ENCODE measurements at regions not wholly inside any gene's neighbourhood (a gene's known extent, or its start where the extent isn't known, plus 50 kb on each side); places are given as distances from the start of the nearest gene placed in this dataset.

DNA sequence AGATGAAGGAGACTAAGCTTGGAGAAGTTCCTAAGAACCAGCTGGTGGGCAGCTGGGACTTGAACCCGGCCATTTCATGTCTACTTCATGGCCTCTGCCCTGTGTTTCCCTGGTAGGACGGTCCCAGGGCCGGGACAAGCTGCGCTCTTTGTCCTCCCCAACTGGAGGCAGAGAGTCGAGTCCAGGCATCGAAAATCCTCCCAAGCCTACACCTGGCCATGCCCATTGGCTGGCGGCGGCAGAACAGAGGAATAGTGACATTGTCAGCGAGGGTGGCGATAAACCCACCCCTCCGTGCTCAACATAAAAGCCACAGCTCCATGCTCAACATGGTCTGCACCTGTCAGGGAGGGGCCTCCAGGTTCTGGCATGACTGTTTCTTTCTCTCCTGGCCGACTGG lies 77.7 kb downstream of the RBFOX3 start:
- TF ChIP-seq, protein P1, sequence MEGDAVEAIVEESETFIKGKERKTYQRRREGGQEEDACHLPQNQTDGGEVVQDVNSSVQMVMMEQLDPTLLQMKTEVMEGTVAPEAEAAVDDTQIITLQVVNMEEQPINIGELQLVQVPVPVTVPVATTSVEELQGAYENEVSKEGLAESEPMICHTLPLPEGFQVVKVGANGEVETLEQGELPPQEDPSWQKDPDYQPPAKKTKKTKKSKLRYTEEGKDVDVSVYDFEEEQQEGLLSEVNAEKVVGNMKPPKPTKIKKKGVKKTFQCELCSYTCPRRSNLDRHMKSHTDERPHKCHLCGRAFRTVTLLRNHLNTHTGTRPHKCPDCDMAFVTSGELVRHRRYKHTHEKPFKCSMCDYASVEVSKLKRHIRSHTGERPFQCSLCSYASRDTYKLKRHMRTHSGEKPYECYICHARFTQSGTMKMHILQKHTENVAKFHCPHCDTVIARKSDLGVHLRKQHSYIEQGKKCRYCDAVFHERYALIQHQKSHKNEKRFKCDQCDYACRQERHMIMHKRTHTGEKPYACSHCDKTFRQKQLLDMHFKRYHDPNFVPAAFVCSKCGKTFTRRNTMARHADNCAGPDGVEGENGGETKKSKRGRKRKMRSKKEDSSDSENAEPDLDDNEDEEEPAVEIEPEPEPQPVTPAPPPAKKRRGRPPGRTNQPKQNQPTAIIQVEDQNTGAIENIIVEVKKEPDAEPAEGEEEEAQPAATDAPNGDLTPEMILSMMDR (conservative IDR thresholded peaks at IDR 0.05; ENCODE audit: low read depth, low read length) = no peak
- no peak overlapping the region for H3K4me3 ChIP-seq (ENCODE audit: low read length)
- no peak for DNase-seq (ENCODE audit: low read depth)

DNA sequence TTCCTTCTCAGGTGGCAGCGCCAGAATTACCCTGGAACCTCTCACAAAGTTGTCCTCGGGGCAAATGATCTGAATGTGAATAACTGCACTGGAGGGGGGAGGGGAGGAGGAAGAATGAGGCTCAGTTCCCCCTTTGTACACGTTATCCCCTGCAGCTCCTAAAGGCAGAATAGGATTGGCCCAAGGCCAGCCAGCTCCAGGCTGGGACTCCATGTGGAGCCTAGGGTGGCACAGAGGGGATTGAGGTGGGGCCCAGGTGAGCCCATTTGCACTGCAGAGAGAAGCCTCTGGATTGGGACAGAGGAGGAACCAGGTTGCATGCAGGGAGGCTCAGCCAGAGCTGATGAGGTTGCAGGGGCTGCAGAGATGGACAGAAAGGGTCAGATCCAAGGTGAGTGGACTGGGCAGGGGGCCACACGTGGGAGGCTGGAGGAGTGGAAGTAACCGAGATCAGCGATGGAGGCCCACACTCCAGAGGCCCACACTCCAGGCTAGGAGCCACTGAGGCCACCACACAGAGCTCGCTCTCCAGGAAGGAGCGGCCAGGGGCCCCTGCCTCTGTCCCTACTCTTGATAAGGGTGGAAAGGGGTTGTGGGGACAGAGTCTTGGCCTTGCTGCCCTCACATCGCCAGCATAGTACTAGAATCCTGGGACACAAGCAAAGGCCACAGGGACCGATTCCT lies 78.6 kb downstream of the RBFOX3 start:
- DNase-seq (ENCODE audit: low read depth) = no peak
- TF ChIP-seq, protein P1 (conservative IDR thresholded peaks at IDR 0.05; ENCODE audit: low read depth, low read length) = no peak

DNA sequence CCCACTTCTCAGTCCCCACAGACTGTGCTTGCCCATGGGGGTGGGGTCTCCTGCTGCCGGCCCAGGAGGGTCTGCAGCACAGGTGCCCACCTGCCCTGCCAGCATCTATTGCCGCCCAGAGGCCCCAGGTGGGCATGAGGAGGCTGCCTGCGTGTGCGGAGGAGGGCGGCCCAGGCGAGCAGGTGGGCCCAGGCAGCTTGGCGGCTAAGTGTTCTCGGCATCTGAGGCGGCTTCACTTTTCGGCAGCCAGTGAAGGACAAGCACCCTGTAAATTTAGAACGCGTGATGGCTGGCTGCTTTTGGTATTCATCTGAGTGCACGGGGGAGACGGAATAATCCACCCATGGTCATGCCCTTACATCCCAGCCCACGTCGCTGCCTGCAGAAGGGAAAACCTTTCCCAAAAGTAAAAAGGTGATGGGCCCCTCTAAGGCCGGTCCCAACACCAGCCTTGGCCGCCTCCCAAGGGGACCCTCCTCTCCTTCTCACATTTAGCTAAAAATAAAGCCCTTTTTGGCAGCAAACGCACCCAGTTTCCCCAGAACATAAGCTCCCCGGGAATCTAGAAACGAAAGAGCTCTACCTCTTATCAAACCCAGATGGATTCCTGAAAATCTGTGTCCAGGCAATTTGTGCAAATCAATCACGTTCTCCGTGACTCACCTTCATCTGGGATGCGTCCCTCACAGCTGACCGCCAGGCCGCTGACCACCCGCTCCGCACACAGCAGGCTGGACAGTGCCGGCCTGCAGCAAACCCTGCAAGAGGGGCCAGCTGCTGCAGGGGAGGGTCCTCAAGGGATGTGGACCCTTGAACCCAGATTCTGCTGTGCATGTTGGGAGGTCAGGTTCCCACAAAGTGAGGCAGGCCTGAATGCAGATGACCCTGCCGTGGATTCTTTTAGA lies 79.4 kb downstream of the RBFOX3 start:
- TF ChIP-seq, protein P1 (conservative IDR thresholded peaks at IDR 0.05; ENCODE audit: low read depth, low read length) = no peak
- H3K4me3 ChIP-seq (ENCODE audit: low read length) = no peak overlapping the region
- DNase-seq (ENCODE audit: low read depth) = no peak

More for the DNA sequence above, 78.6 kb downstream of the RBFOX3 start:
- no peak overlapping the region for H3K4me3 ChIP-seq (ENCODE audit: low read length)

DNA sequence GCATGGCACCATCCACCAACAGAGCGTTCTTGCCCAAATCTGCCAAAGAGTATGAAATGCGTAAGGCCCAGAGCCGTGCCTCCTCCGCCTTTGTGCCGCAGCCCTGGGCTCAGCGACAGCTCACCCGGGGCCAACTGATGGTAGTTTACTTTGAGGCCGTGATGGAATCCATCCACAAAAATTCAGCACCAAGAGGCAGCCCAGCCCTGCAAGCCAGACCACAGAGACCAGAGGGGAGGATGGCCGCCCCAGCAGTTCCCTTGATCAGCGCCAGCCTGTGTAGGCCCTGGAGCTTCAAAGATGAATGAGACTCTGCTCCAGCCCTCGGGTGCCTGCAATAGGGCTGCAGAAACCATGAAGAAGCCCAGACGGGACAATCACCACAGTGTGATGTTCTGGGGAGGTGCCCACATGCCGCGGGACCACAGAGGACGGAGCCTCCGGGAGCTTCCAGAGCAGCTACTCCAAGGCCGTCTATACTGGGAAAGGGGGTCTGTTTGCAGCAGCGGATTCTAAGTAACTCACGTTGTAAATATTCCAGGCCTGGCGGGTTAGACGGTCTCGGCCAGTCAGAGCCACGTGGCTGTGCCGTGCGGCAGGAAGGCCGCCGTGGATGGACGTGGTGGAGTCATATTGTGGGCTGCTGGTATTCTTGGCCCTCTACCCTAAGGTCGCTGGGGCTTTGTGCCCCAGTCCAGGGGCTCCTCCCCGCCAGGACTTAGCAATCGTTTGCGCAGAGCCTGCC lies 80.3 kb downstream of the RBFOX3 start:
- H3K4me3 ChIP-seq (ENCODE audit: low read length) = no peak overlapping the region
- TF ChIP-seq, protein P1 (conservative IDR thresholded peaks at IDR 0.05; ENCODE audit: low read depth, low read length) = no peak
- no peak for DNase-seq (ENCODE audit: low read depth)

DNA sequence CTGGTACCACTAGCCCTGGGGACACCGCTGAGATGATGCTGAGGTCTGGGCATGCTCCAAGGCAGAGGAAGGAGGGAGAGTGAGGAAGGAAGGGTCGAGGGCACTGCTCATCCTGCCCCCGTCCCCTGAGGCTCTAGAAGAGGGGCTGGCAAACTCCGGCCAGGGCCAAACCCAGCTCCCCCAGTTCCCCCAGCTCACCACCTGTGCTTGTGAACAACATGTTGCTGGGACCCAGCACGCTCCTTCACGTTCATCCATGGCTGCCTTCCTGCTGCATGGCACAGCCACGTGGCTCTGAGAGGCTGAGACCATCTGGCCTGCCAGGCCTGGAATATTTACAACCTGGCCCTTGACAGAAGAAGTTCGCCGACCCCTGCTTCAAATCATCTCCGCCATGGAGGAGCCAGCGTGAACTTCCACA lies 81.2 kb downstream of the RBFOX3 start:
- TF ChIP-seq, protein P1 (conservative IDR thresholded peaks at IDR 0.05; ENCODE audit: low read depth, low read length) = no peak
- no peak for DNase-seq (ENCODE audit: low read depth)
- no peak overlapping the region for H3K4me3 ChIP-seq (ENCODE audit: low read length)

DNA sequence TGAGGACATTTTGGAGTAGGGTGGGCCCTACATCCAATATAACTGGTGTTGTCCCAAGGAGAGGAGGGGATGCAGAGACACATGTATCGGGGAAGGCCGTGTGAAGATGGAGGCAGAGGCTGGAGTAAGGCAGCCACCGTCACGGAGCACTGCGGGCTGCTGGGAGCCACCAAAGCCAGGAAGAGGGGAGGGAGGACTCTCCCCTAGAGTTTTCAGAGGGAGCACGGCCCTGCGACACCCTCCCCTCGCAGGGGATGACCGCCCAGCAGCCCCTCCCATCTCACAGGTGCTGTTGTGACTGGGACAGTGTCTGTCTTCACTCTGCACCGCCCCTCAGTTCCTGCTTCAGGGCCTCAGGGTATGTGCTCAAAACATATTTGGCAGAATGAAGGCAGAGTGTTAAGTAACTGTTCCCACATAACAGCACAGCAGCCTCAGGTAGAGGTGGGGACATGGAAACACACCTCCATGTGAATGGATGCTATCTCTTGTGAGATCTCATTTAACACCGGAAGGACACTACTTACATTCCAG lies 82.2 kb downstream of the RBFOX3 start:
- no peak for DNase-seq (ENCODE audit: low read depth)
- TF ChIP-seq, protein P1 (conservative IDR thresholded peaks at IDR 0.05; ENCODE audit: low read depth, low read length) = no peak
- no peak overlapping the region for H3K4me3 ChIP-seq (ENCODE audit: low read length)

All from retinal pigment epithelial cell (primary cell).